Esophagus squamous epithelium (tissue), 5 donors: ENCODE measurements at regions not wholly inside any gene's neighbourhood (a gene's known extent, or its start where the extent isn't known, plus 50 kb on each side); places are given as distances from the start of the nearest gene placed in this dataset.

ENCODE experiments used
- DNase-seq: peaks from one replicate; lab custom pipeline; 2025; lab: John Stamatoyannopoulos, UW
- H3K27ac ChIP-seq, 4 donors: fragments of 200-600 bp; sonication (generic); one replicate each; pipeline ENCODE4 v1.5.1; 2016 to 2019; ENCODE audit warnings: mild to moderate bottlenecking in 1 of 4
- H3K27me3 ChIP-seq, 4 donors: fragments of 200-600 bp; sonication (generic); 1 replicate in 3 of 4; 2 replicates in 1 of 4; pipeline versions ENCODE4 v1.5.1 to v1.6.0; 2017 to 2021; ENCODE audit warnings: antibody characterized with exemption in 1 of 4
- H3K36me3 ChIP-seq, 3 donors: fragments of 200-600 bp; sonication (generic); one replicate each; pipeline ENCODE4 v1.5.1; 2016 to 2019
- H3K4me1 ChIP-seq, 3 donors: fragments of 200-600 bp; sonication (generic); one replicate each; pipeline ENCODE4 v1.5.1; 2017 to 2019
- H3K4me3 ChIP-seq, 4 donors: fragments of 200-600 bp; sonication (generic); 1 replicate in 3 of 4; 2 replicates in 1 of 4; pipeline ENCODE4 v1.5.1; 2016 to 2019; ENCODE audit warnings: mild to moderate bottlenecking in 2 of 4, moderate library complexity in 1 of 4
- H3K9me3 ChIP-seq, 3 donors: fragments of 200-600 bp; sonication (generic); one replicate each; pipeline ENCODE4 v1.5.1; 2016 to 2019
- CTCF ChIP-seq, 6 experiments: fragments of 450-650 bp in 4 of 6; fragments of 200-600 bp in 2 of 6; sonication (generic) in 2 of 6; IDR thresholded peaks; one replicate each; pipeline ENCODE4 v1.5.1; 2016 to 2019; ENCODE audit warnings: antibody characterized with exemption in 6 of 6, mild to moderate bottlenecking in 4 of 6, moderate library complexity in 4 of 6
- POLR2A ChIP-seq, 4 donors: fragments of 450-650 bp; IDR thresholded peaks; one replicate each; pipeline ENCODE4 v1.6.1; 2017; ENCODE audit warnings: antibody characterized with exemption in 4 of 4, mild to moderate bottlenecking in 4 of 4, moderate library complexity in 3 of 4
- whole genome bisulfite sequencing, 2 donors: methylation state at CpG; one replicate each; pipeline ENCODE4 v1.1.5; 2018; 5-methylcytosine and 5-hydroxymethylcytosine counted together
- intact Hi-C: fragments of 100-400 bp; cut with DNase I; formaldehyde crosslinking; loops from one replicate; pipeline ENCODE4 v1.15.0; 2022
- donor health status: DM: yes; HTN: yes; CAD: no.

- H3K27me3 ChIP-seq = no peaks in the 10 kb centered on the region
- intact Hi-C loops = no loop called here
- no peaks in the 10 kb centered on the region for H3K4me1 ChIP-seq
- TF ChIP-seq POLR2A (IDR thresholded peaks at IDR 0.05) (no peak), CTCF (IDR thresholded peaks at IDR 0.05) (no peak)
- no peak for DNase-seq
- no peaks in the 10 kb centered on the region for H3K9me3 ChIP-seq
- no peak overlapping the region for H3K27ac ChIP-seq
- H3K36me3 ChIP-seq = no peaks in the 10 kb centered on the region
- no peak overlapping the region for H3K4me3 ChIP-seq
Measured at GRCh38 chr2:225140723-225141122, 98.5 kb upstream of the DOCK10 start.

- whole genome bisulfite sequencing, 2 donors = 33 to 51% methylated on average over 2 of the region's 2 CpGs
- Histone ChIP-seq H3K36me3 (no peaks in the 10 kb centered on the region), H3K4me1 (no peaks in the 10 kb centered on the region), H3K4me3 (no peak overlapping the region), H3K27ac (no peak overlapping the region), H3K9me3 (no peaks in the 10 kb centered on the region), H3K27me3 (no peaks in the 10 kb centered on the region)
- TF ChIP-seq POLR2A (IDR thresholded peaks at IDR 0.05) = no peak
- TF ChIP-seq CTCF (IDR thresholded peaks at IDR 0.05) = no peak
- intact Hi-C loops = no loop called here
- no peak for DNase-seq
Measured at GRCh38 chr2:225137971-225138370, 95.7 kb upstream of the DOCK10 start.

- no peaks in the 10 kb centered on the region for H3K27me3 ChIP-seq
- H3K4me3 ChIP-seq = no peak overlapping the region
- TF ChIP-seq CTCF (IDR thresholded peaks at IDR 0.05) (no peak), POLR2A (IDR thresholded peaks at IDR 0.05) (no peak)
- no peak overlapping the region for H3K27ac ChIP-seq
- WGBS, 2 donors = 76 to 85% methylated on average over 1 of the region's 1 CpG
- no peaks in the 10 kb centered on the region for H3K36me3 ChIP-seq
- no peaks in the 10 kb centered on the region for H3K9me3 ChIP-seq
- intact Hi-C loops = no loop called here
- DNase-seq = no peak
- H3K4me1 ChIP-seq = no peaks in the 10 kb centered on the region
Measured at GRCh38 chr2:225136552-225136951, 94.3 kb upstream of the DOCK10 start.

DNA sequence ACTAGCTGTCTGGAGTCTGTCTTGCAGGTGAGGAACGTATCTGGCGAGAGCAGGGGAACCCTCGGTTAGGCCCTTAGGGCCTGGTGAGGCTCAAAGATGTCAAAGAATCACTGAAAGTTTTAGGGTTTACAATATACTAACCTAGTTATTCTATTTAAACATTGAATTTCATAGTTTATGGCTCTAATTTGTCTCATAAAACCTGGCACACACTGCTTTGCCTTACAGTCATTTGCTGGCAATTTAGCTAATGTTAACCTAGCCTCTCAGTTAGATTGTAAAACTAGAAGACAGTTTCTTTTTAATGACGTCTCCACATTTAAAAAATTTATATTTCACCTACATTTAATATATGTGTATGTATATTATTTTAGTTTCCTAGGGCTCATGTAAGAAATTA, 89.6 kb upstream of the DOCK10 start:
- intact Hi-C loops = no loop called here
- WGBS, 2 donors = 90 to 94% methylated on average over 4 of the region's 4 CpGs
- Histone ChIP-seq H3K27me3 (no peaks in the 10 kb centered on the region), H3K4me1 (no peaks in the 10 kb centered on the region), H3K27ac (no peak overlapping the region), H3K4me3 (no peak overlapping the region), H3K9me3 (no peaks in the 10 kb centered on the region), H3K36me3 (no peaks in the 10 kb centered on the region)
- TF ChIP-seq CTCF (IDR thresholded peaks at IDR 0.05) (no peak), POLR2A (IDR thresholded peaks at IDR 0.05) (no peak)
- DNase-seq = no peak

- no peaks in the 10 kb centered on the region for H3K27me3 ChIP-seq
- H3K9me3 ChIP-seq = no peaks in the 10 kb centered on the region
- no peaks in the 10 kb centered on the region for H3K4me1 ChIP-seq
- TF ChIP-seq POLR2A (IDR thresholded peaks at IDR 0.05) (no peak), CTCF (IDR thresholded peaks at IDR 0.05) (no peak)
- no peak overlapping the region for H3K4me3 ChIP-seq
- intact Hi-C loops = no loop called here
- H3K36me3 ChIP-seq = no peaks in the 10 kb centered on the region
- DNase-seq = no peak
- no peak overlapping the region for H3K27ac ChIP-seq
Measured at GRCh38 chr2:225130093-225130492, 87.8 kb upstream of the DOCK10 start.
